HEK293T (cell line): ENCODE measurements at regions not wholly inside any gene's neighbourhood (a gene's known extent, or its start where the extent isn't known, plus 50 kb on each side); places are given as distances from the start of the nearest gene placed in this dataset.
"Not testable (repeated sequence)": the region's sequence is repeated elsewhere in the genome, so short reads cannot be mapped to it uniquely, and the experiment has no call there.

ENCODE experiments used
- CTCF ChIA-PET: fragments of 350-600 bp; formaldehyde crosslinking; extraction: SDS; loops from one replicate; lab custom pipeline; 2021; ENCODE audit warnings: antibody characterized with exemption, inconsistent platforms; lab: Yijun Ruan, JAX
- POLR2A ChIA-PET: fragments of 350-600 bp; formaldehyde crosslinking; extraction: SDS; loops from one replicate; lab custom pipeline; 2020; ENCODE audit warnings: antibody characterized with exemption, inconsistent platforms; lab: Yijun Ruan, JAX
- DNase-seq: peaks from one replicate; pipeline ENCODE4 v3.0.0; 2012; ENCODE audit warnings: mixed read lengths; ENCODE audit errors: extremely low spot score
- ARNT ChIP-seq: fragments of 450-650 bp; IDR thresholded peaks from 2 replicates; pipeline ENCODE4 v1.6.1; 2017; ENCODE audit warnings: mild to moderate bottlenecking
- BHLHE40 ChIP-seq: fragments of 450-650 bp; IDR thresholded peaks from 2 replicates; pipeline ENCODE4 v1.6.1; 2016; ENCODE audit warnings: mild to moderate bottlenecking, moderate library complexity, borderline replicate concordance
- CTBP1 ChIP-seq: fragments of 450-650 bp; IDR thresholded peaks from 2 replicates; pipeline ENCODE4 v1.6.1; 2016; ENCODE audit warnings: borderline replicate concordance
- ELF4 ChIP-seq: fragments of 450-650 bp; IDR thresholded peaks from 2 replicates; pipeline ENCODE4 v1.6.1; 2017; ENCODE audit warnings: antibody characterized with exemption
- FOXA1 ChIP-seq: fragments of 450-650 bp; IDR thresholded peaks from 2 replicates; pipeline ENCODE4 v1.6.1; 2016; ENCODE audit warnings: mild to moderate bottlenecking
- FOXK2 ChIP-seq: fragments of 450-650 bp; IDR thresholded peaks from 2 replicates; pipeline ENCODE4 v1.6.1; 2016; ENCODE audit warnings: mild to moderate bottlenecking
- FOXM1 ChIP-seq: fragments of 450-650 bp; IDR thresholded peaks from 2 replicates; pipeline ENCODE4 v1.6.1; 2017; ENCODE audit warnings: mild to moderate bottlenecking, borderline replicate concordance
- HDGF ChIP-seq: fragments of 450-650 bp; IDR thresholded peaks from 2 replicates; pipeline ENCODE4 v1.6.1; 2017; ENCODE audit warnings: antibody characterized with exemption, borderline replicate concordance
- L3MBTL2 ChIP-seq: fragments of 450-650 bp; conservative IDR thresholded peaks from 2 replicates; pipeline ENCODE4 v1.6.1; 2016; ENCODE audit warnings: mild to moderate bottlenecking
- LEF1 ChIP-seq: fragments of 450-650 bp; IDR thresholded peaks from 2 replicates; pipeline ENCODE4 v1.6.1; 2017; ENCODE audit warnings: mild to moderate bottlenecking, borderline replicate concordance
- NFRKB ChIP-seq: fragments of 450-650 bp; IDR thresholded peaks from 2 replicates; pipeline ENCODE4 v1.6.1; 2016; ENCODE audit warnings: mild to moderate bottlenecking, moderate library complexity
- PKNOX1 ChIP-seq: fragments of 450-650 bp; IDR thresholded peaks from 2 replicates; pipeline ENCODE4 v1.6.1; 2016
- SP1 ChIP-seq: fragments of 450-650 bp; IDR thresholded peaks from 2 replicates; pipeline ENCODE4 v1.6.1; 2017
- SUZ12 ChIP-seq: fragments of 450-650 bp; IDR thresholded peaks from 2 replicates; pipeline ENCODE4 v1.6.1; 2016; ENCODE audit warnings: mild to moderate bottlenecking
- TARDBP ChIP-seq: fragments of 450-650 bp; IDR thresholded peaks from 2 replicates; pipeline ENCODE4 v1.6.1; 2016
- ZNF384 ChIP-seq: fragments of 450-650 bp; IDR thresholded peaks from 2 replicates; pipeline ENCODE4 v1.6.1; 2016

- TF ChIP-seq ARNT (no peak), FOXA1 (no peak), FOXK2 (no peak)
- POLR2A ChIA-PET: no interaction called here
- DNase-seq: no peak
- CTCF ChIA-PET: no interaction called here
Observed at GRCh38 chr2:82994151-82994550, 1464.9 kb downstream of the SUCLG1 start.

DNA sequence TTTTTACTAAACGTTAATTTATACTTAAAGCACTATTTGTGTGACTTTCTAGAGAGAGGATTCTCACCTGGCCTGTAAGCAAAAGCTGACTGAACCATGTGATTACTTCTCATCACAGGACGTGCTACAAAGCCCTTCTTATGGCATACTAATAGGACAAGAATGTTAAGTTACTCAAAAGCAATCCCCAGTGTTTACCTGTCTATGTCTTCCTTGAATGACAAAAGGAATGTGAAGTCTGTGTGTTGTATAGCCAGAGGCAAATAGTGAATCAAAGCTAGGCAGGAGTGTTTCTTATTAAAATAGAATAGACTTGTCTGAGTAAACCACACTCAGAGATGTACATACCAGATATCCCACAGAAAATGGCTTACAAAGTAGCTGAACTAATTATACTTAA, 1465.5 kb downstream of the SUCLG1 start:
- ChIA-PET CTCF (no interaction called here), POLR2A (no interaction called here)
- DNase-seq: no peak
- no peak for TF ChIP-seq BHLHE40
- no peak for TF ChIP-seq NFRKB
- TF ChIP-seq FOXM1: no peak
- no peak for TF ChIP-seq FOXA1
- TF ChIP-seq ARNT: no peak
- no peak for TF ChIP-seq PKNOX1
- no peak for TF ChIP-seq ELF4
- no peak for TF ChIP-seq TARDBP
- TF ChIP-seq CTBP1: no peak

- TF ChIP-seq LEF1: no peak
- TF ChIP-seq ELF4: no peak
- no peak for TF ChIP-seq FOXK2
- TF ChIP-seq FOXM1: no peak
- TF ChIP-seq PKNOX1: no peak
- DNase-seq: no peak
- POLR2A ChIA-PET: no interaction called here
- CTCF ChIA-PET: no interaction called here
Observed at GRCh38 chr2:82992968-82993367, 1466.1 kb downstream of the SUCLG1 start.

- DNase-seq, POLR2A ChIA-PET, CTCF ChIA-PET: not testable (repeated sequence)
Observed at GRCh38 chr2:82987706-82988105, 1471.4 kb downstream of the SUCLG1 start.

DNA sequence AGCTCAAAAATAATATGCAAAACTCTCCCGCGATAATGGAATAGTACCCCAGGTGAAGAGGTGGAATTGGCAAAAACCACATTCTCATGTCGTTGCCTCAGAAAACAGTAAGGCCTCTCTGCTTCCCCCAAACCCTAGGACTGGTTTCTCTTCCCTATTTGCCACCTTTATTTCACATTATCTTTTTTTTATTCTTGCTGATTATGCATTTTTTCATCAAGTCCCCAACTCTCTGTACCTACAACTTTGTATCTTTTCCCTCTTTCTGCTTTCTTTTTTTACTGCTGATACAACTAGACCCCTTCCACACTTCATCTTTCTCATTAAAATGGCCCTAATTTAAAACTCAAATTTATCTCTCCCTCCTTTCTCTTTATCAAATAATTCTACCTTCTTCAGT, 1472.2 kb downstream of the SUCLG1 start:
- ChIA-PET POLR2A (no interaction called here), CTCF (no interaction called here)
- no peak for TF ChIP-seq SP1
- no peak for TF ChIP-seq NFRKB
- TF ChIP-seq PKNOX1: no peak
- no peak for TF ChIP-seq LEF1
- no peak for TF ChIP-seq FOXA1
- no peak for TF ChIP-seq FOXM1
- no peak for TF ChIP-seq ELF4
- no peak for TF ChIP-seq TARDBP
- no peak for TF ChIP-seq BHLHE40
- TF ChIP-seq ZNF384: no peak
- no peak for TF ChIP-seq FOXK2
- no peak for TF ChIP-seq L3MBTL2
- no peak for TF ChIP-seq SUZ12
- no peak for TF ChIP-seq CTBP1
- TF ChIP-seq HDGF: no peak
- no peak for TF ChIP-seq ARNT
- no peak for DNase-seq

DNA sequence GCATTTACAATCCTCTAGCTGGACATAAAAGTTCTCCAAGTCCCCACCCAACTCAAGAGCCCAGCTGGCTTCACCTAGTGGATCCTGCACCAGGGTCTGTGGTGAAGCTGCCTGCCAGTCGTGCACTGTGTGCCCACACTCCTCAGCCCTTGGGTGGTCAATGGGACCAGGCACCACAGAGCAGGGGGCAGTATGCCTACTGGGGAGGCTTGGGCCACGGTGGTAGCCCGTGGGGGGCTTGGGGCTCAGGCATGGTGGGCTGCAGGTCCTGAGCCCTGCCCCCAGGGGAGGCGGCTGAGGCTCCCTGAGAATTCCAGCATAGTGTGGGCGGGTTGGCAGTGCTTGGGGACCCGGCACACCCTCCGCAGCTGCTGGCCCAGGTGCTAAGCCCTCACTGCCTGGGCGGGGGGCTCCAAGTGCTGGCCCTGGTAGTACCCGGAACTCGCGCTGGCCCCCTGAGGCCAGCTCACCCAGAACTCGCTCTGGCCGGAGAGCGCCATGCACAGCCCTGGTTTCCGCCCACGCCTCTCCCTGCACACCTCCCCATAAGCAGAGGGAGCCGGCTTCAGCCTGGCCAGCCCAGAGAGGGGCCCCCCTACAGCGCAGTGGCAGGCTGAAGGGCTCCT, 1473.4 kb downstream of the SUCLG1 start:
- POLR2A ChIA-PET: no interaction called here
- DNase-seq: no peak
- no peak for TF ChIP-seq TARDBP
- TF ChIP-seq CTBP1: no peak
- no peak for TF ChIP-seq ARNT
- no peak for TF ChIP-seq LEF1
- CTCF ChIA-PET: no interaction called here

DNA sequence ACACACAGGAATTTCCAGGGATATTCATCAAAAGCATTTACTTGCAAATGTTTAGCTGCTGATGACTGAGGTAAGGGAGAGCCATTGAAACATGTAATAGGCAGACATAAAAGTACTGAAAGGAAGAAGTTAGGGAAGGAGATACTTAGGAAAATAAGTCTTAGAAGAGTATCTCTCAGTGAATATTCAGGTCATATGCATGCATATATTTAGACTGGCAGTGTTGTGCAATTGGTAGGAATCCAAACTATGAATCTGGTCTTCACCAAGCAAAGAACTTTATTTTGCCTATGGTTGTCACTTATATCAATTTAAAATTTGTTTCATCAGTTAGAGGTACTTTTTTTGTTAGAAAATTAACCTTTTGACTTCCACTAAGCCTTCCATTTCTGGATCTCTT, 1490.7 kb downstream of the SUCLG1 start:
- DNase-seq: no peak
- POLR2A ChIA-PET: no interaction called here
- TF ChIP-seq ZNF384: no peak
- TF ChIP-seq NFRKB: no peak
- no peak for TF ChIP-seq ARNT
- no peak for TF ChIP-seq L3MBTL2
- CTCF ChIA-PET: no interaction called here

- POLR2A ChIA-PET: no interaction called here
Observed at GRCh38 chr2:82964341-82964740, 1494.7 kb downstream of the SUCLG1 start.

More at GRCh38 chr2:82964341-82964740, 1494.7 kb downstream of the SUCLG1 start:
- CTCF ChIA-PET: no interaction called here
- DNase-seq: no peak
- TF ChIP-seq LEF1: no peak
- TF ChIP-seq PKNOX1: no peak
- no peak for TF ChIP-seq TARDBP
- TF ChIP-seq FOXK2: no peak
- TF ChIP-seq SUZ12: no peak
- no peak for TF ChIP-seq CTBP1
